ENCODE measurements at regions not wholly inside any gene's neighbourhood (a gene's known extent, or its start where the extent isn't known, plus 50 kb on each side); places are given as distances from the start of the nearest gene placed in this dataset.
"Not testable (repeated sequence)": the region's sequence is repeated elsewhere in the genome, so short reads cannot be mapped to it uniquely, and the experiment has no call there.

GRCh38 chr2:49737606-49738005 lies 583.3 kb upstream of the FSHR start:
- H2BK20ac ChIP-seq (ENCODE audit: low read depth, low read length, poor library complexity, severe bottlenecking), result no peak overlapping the region
- no peaks in the 10 kb centered on the region for H3K79me2 ChIP-seq (ENCODE audit: insufficient read depth, low read length)
- H3K27ac ChIP-seq (ENCODE audit: insufficient read length, low read depth, low read length), result no peak overlapping the region
- no peak overlapping the region for H4K91ac ChIP-seq (ENCODE audit: insufficient read length, low read depth, low read length)
- H3K56ac ChIP-seq (ENCODE audit: insufficient read length, low read depth, low read length), result no peak overlapping the region
- peak overlapping the region in 1 of 3 experiments; percentile 20; a peak in 1 of 7 replicates for H3K27ac Mint-ChIP-seq
- TF ChIP-seq, protein P1, sequence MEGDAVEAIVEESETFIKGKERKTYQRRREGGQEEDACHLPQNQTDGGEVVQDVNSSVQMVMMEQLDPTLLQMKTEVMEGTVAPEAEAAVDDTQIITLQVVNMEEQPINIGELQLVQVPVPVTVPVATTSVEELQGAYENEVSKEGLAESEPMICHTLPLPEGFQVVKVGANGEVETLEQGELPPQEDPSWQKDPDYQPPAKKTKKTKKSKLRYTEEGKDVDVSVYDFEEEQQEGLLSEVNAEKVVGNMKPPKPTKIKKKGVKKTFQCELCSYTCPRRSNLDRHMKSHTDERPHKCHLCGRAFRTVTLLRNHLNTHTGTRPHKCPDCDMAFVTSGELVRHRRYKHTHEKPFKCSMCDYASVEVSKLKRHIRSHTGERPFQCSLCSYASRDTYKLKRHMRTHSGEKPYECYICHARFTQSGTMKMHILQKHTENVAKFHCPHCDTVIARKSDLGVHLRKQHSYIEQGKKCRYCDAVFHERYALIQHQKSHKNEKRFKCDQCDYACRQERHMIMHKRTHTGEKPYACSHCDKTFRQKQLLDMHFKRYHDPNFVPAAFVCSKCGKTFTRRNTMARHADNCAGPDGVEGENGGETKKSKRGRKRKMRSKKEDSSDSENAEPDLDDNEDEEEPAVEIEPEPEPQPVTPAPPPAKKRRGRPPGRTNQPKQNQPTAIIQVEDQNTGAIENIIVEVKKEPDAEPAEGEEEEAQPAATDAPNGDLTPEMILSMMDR (conservative IDR thresholded peaks at IDR 0.05), result no peak
- H3K4ac ChIP-seq (ENCODE audit: low read depth, low read length), result no peak overlapping the region
- no peaks in the 10 kb centered on the region for H3K79me1 ChIP-seq (ENCODE audit: insufficient read depth, low read depth, low read length, poor library complexity, severe bottlenecking)
- no peak overlapping the region for H3T11ph ChIP-seq (ENCODE audit: low read length)
- no peaks in the 10 kb centered on the region for H3K23me2 ChIP-seq (ENCODE audit: insufficient read length, low read depth, low read length, poor library complexity, severe bottlenecking)
- DNase-seq, result no peak
- H3K27me3 ChIP-seq (ENCODE audit: insufficient read depth, low read length), result no peaks in the 10 kb centered on the region
- no peak overlapping the region for H2BK5ac ChIP-seq (ENCODE audit: insufficient read length, low read length)
- peaks cover 7 to 9% (median 9%) of the 10 kb centered on the region in 3 experiments for H3K36me3 Mint-ChIP-seq (ENCODE audit: insufficient read depth in 1 of 3, low read depth in 3 of 3)
- H3K18ac ChIP-seq (ENCODE audit: insufficient read length, low read depth, low read length), result no peak overlapping the region
- no peak overlapping the region for H3K4me3 Mint-ChIP-seq
- H4K5ac ChIP-seq (ENCODE audit: insufficient read length, low read depth, low read length), result no peak overlapping the region
- H3K9me3 Mint-ChIP-seq, result peaks cover 9% of the 10 kb centered on the region in 2 experiments
- no peak overlapping the region for H2BK12ac ChIP-seq (ENCODE audit: insufficient read length, low read depth, low read length)
- H3K9me3 ChIP-seq (ENCODE audit: control insufficient read depth, low read depth, low read length), result no peaks in the 10 kb centered on the region
- no peaks in the 10 kb centered on the region for H3K4me1 ChIP-seq (ENCODE audit: insufficient read depth, low read length)
- WGBS (ENCODE audit: extremely low coverage, insufficient read length, low lambda C conversion rate), result no CpG with 5 or more reads among the region's 2 CpGs
- H3K9ac ChIP-seq (ENCODE audit: extremely low read depth, insufficient read length, low read length), result no peak overlapping the region
- no peak overlapping the region for H3K23ac ChIP-seq (ENCODE audit: insufficient read length, low read depth, low read length)
- no peak overlapping the region for H2AK5ac ChIP-seq (ENCODE audit: insufficient read length, low read length)
- H2BK15ac ChIP-seq (ENCODE audit: low read depth, low read length), result no peak overlapping the region
- no peaks in the 10 kb centered on the region for H4K20me1 ChIP-seq (ENCODE audit: control insufficient read depth, insufficient read depth, insufficient read length)
- no peak overlapping the region for H3K4me2 ChIP-seq (ENCODE audit: insufficient read depth, insufficient read length, low read length)
- H3K27me3 Mint-ChIP-seq (ENCODE audit: low read depth), result no peaks in the 10 kb centered on the region
- H4K8ac ChIP-seq (replicated peaks; ENCODE audit: insufficient read length, low read depth, low read length), result no peak overlapping the region
- no peaks in the 10 kb centered on the region for H3K4me1 Mint-ChIP-seq
- no peak overlapping the region for H3K14ac ChIP-seq (ENCODE audit: insufficient read depth, low read length)
- H2AFZ ChIP-seq (ENCODE audit: low read length), result no peak overlapping the region
- no peak overlapping the region for H2BK120ac ChIP-seq (ENCODE audit: low read depth, low read length, poor library complexity, severe bottlenecking)

- not testable (repeated sequence) for H3K9ac ChIP-seq (ENCODE audit: extremely low read depth, insufficient read length, low read length); H2BK20ac ChIP-seq (ENCODE audit: low read depth, low read length, poor library complexity, severe bottlenecking); H3K79me2 ChIP-seq (ENCODE audit: insufficient read depth, low read length); H3K18ac ChIP-seq (ENCODE audit: insufficient read length, low read depth, low read length); H4K91ac ChIP-seq (ENCODE audit: insufficient read length, low read depth, low read length); H2AFZ ChIP-seq (ENCODE audit: low read length); H3K27ac ChIP-seq (ENCODE audit: insufficient read length, low read depth, low read length); H2BK5ac ChIP-seq (ENCODE audit: insufficient read length, low read length); H2BK12ac ChIP-seq (ENCODE audit: insufficient read length, low read depth, low read length); H3K27ac Mint-ChIP-seq; H3K27me3 ChIP-seq (ENCODE audit: insufficient read depth, low read length); H2AK5ac ChIP-seq (ENCODE audit: insufficient read length, low read length); H3K4me3 Mint-ChIP-seq; H3T11ph ChIP-seq (ENCODE audit: low read length); H3K23ac ChIP-seq (ENCODE audit: insufficient read length, low read depth, low read length); H2BK15ac ChIP-seq (ENCODE audit: low read depth, low read length); H3K79me1 ChIP-seq (ENCODE audit: insufficient read depth, low read depth, low read length, poor library complexity, severe bottlenecking); H3K9me3 ChIP-seq (ENCODE audit: control insufficient read depth, low read depth, low read length); H3K23me2 ChIP-seq (ENCODE audit: insufficient read length, low read depth, low read length, poor library complexity, severe bottlenecking); H3K27me3 Mint-ChIP-seq (ENCODE audit: low read depth); H2BK120ac ChIP-seq (ENCODE audit: low read depth, low read length, poor library complexity, severe bottlenecking); H4K8ac ChIP-seq (replicated peaks; ENCODE audit: insufficient read length, low read depth, low read length); H3K4me1 Mint-ChIP-seq; H3K14ac ChIP-seq (ENCODE audit: insufficient read depth, low read length); H3K4me2 ChIP-seq (ENCODE audit: insufficient read depth, insufficient read length, low read length); H4K20me1 ChIP-seq (ENCODE audit: control insufficient read depth, insufficient read depth, insufficient read length); H4K5ac ChIP-seq (ENCODE audit: insufficient read length, low read depth, low read length); H3K4me1 ChIP-seq (ENCODE audit: insufficient read depth, low read length); DNase-seq; H3K56ac ChIP-seq (ENCODE audit: insufficient read length, low read depth, low read length); H3K4ac ChIP-seq (ENCODE audit: low read depth, low read length)
- Mint-ChIP-seq H3K36me3 (ENCODE audit: insufficient read depth in 1 of 3, low read depth in 3 of 3) (peaks cover 9 to 11% (median 11%) of the 10 kb centered on the region in 3 experiments), H3K9me3 (peaks cover 11 to 15% of the 10 kb centered on the region in 2 experiments)
- no CpG with 5 or more reads among the region's 4 CpGs for WGBS (ENCODE audit: extremely low coverage, insufficient read length, low lambda C conversion rate)
These were observed 578.6 kb upstream of the FSHR start for GRCh38 chr2:49732924-49733323.
